Hepatocyte (in vitro differentiated cells): ENCODE measurements at regions not wholly inside any gene's neighbourhood (a gene's known extent, or its start where the extent isn't known, plus 50 kb on each side); places are given as distances from the start of the nearest gene placed in this dataset.

Experiments used
- DNase-seq: peaks from one replicate; pipeline ENCODE4 v3.0.0-alpha.2; 2016; ENCODE audit warnings: low spot score
- H2AFZ ChIP-seq: fragments of 200-600 bp; sonication (generic); 2 replicates; pipeline ENCODE4 v1.6.0; 2016; ENCODE audit warnings: antibody characterized with exemption, mild to moderate bottlenecking
- H3K27ac ChIP-seq: fragments of 200-600 bp; sonication (generic); 2 replicates; pipeline ENCODE4 v1.5.1; 2016; ENCODE audit warnings: mild to moderate bottlenecking
- H3K27me3 ChIP-seq: fragments of 200-600 bp; sonication (generic); 2 replicates; pipeline ENCODE4 v1.6.1; 2016
- H3K36me3 ChIP-seq: fragments of 200-600 bp; sonication (generic); replicated peaks from 2 replicates; pipeline ENCODE4 v1.5.1; 2016; ENCODE audit warnings: low read depth; ENCODE audit not compliant: insufficient read depth
- H3K4me1 ChIP-seq: fragments of 200-600 bp; sonication (generic); 2 replicates; pipeline ENCODE4 v1.5.1; 2016; ENCODE audit warnings: mild to moderate bottlenecking, moderate library complexity; ENCODE audit not compliant: insufficient read depth
- H3K4me2 ChIP-seq: fragments of 200-600 bp; sonication (generic); 2 replicates; pipeline ENCODE4 v1.6.0; 2016
- H3K4me3 ChIP-seq: fragments of 200-600 bp; sonication (generic); 2 replicates; pipeline ENCODE4 v1.5.1; 2016; ENCODE audit warnings: mild to moderate bottlenecking
- H3K79me2 ChIP-seq: fragments of 200-600 bp; sonication (generic); 2 replicates; pipeline ENCODE4 v1.6.0; 2017; ENCODE audit warnings: mild to moderate bottlenecking
- H3K9me2 ChIP-seq: fragments of 200-600 bp; sonication (generic); replicated peaks from 2 replicates; pipeline ENCODE4 v1.6.0; 2017; ENCODE audit warnings: mild to moderate bottlenecking; ENCODE audit not compliant: insufficient read depth
- H3K9me3 ChIP-seq: fragments of 200-600 bp; sonication (generic); 2 replicates; pipeline ENCODE4 v1.5.1; 2016; ENCODE audit warnings: low read depth, mild to moderate bottlenecking
- H4K20me1 ChIP-seq: fragments of 200-600 bp; sonication (generic); 2 replicates; pipeline ENCODE4 v1.6.0; 2016; ENCODE audit warnings: mild to moderate bottlenecking; ENCODE audit not compliant: insufficient read depth, poor library complexity, severe bottlenecking
- CTCF ChIP-seq: fragments of 200-600 bp; sonication (generic); IDR thresholded peaks from 2 replicates; pipeline ENCODE4 v1.5.1; 2016; ENCODE audit warnings: antibody characterized with exemption, mild to moderate bottlenecking; ENCODE audit not compliant: poor library complexity
- EZH2 ChIP-seq: fragments of 200-600 bp; sonication (generic); IDR thresholded peaks from 2 replicates; pipeline ENCODE4 v1.6.1; 2016; ENCODE audit warnings: antibody characterized with exemption, mild to moderate bottlenecking, borderline replicate concordance
- EZH2phosphoT487 ChIP-seq: fragments of 200-600 bp; sonication (generic); IDR thresholded peaks from one replicate; pipeline ENCODE4 v1.6.1; 2018; ENCODE audit warnings: antibody characterized with exemption, mild to moderate bottlenecking, low read depth, moderate library complexity; ENCODE audit not compliant: unreplicated experiment, severe bottlenecking
- WGBS: methylation state at CpG from one replicate; pipeline ENCODE4 v1.1.6; 2016; ENCODE audit warnings: low lambda C conversion rate; ENCODE audit errors: missing lambda C conversion rate; 5-methylcytosine and 5-hydroxymethylcytosine counted together

GRCh38 chr5:82375488-82376244 is 97.5 kb upstream of the RPS23 start:
- WGBS = 78% methylated on average over 5 of the region's 5 CpGs
- no peaks in the 10 kb centered on the region for H3K9me3 ChIP-seq
- no peak overlapping the region for H2AFZ ChIP-seq
- no peak overlapping the region for H3K27ac ChIP-seq
- no peak for DNase-seq
- no peaks in the 10 kb centered on the region for H3K79me2 ChIP-seq
- H3K4me2 ChIP-seq = no peak overlapping the region
- TF ChIP-seq EZH2phosphoT487 (no peak), EZH2 (no peak), CTCF (no peak)
- no peaks in the 10 kb centered on the region for H4K20me1 ChIP-seq
- H3K4me3 ChIP-seq = no peak overlapping the region
- H3K36me3 ChIP-seq = no peaks in the 10 kb centered on the region
- no peaks in the 10 kb centered on the region for H3K27me3 ChIP-seq
- no peaks in the 10 kb centered on the region for H3K9me2 ChIP-seq
- H3K4me1 ChIP-seq = no peaks in the 10 kb centered on the region

GRCh38 chr5:82374637-82375036 is 96.5 kb upstream of the RPS23 start:
- Histone ChIP-seq H3K9me2 (no peaks in the 10 kb centered on the region), H3K36me3 (no peaks in the 10 kb centered on the region), H4K20me1 (no peaks in the 10 kb centered on the region), H3K4me1 (no peaks in the 10 kb centered on the region), H3K27ac (no peak overlapping the region), H2AFZ (no peak overlapping the region), H3K9me3 (no peaks in the 10 kb centered on the region), H3K4me2 (no peak overlapping the region), H3K27me3 (no peaks in the 10 kb centered on the region), H3K79me2 (no peaks in the 10 kb centered on the region), H3K4me3 (no peak overlapping the region)
- 100% methylated on average over 1 of the region's 1 CpG for WGBS
- DNase-seq = no peak
- TF ChIP-seq EZH2phosphoT487 = no peak
- no peak for TF ChIP-seq CTCF
- no peak for TF ChIP-seq EZH2

GRCh38 chr5:82367930-82368329 is 89.8 kb upstream of the RPS23 start:
- WGBS = 76% methylated on average over 1 of the region's 1 CpG
- no peaks in the 10 kb centered on the region for H3K9me2 ChIP-seq

More at GRCh38 chr5:82367930-82368329, 89.8 kb upstream of the RPS23 start:
- TF ChIP-seq EZH2 (no peak), EZH2phosphoT487 (no peak), CTCF (no peak)
- no peak for DNase-seq
- Histone ChIP-seq H3K27me3 (no peaks in the 10 kb centered on the region), H4K20me1 (no peaks in the 10 kb centered on the region), H2AFZ (no peak overlapping the region), H3K9me3 (no peaks in the 10 kb centered on the region), H3K27ac (no peak overlapping the region), H3K4me2 (no peak overlapping the region), H3K36me3 (no peaks in the 10 kb centered on the region), H3K79me2 (no peaks in the 10 kb centered on the region), H3K4me3 (no peak overlapping the region), H3K4me1 (no peaks in the 10 kb centered on the region)
